Mucosa of descending colon (tissue), 3 donors: ENCODE measurements at regions not wholly inside any gene's neighbourhood (a gene's known extent, or its start where the extent isn't known, plus 50 kb on each side); places are given as distances from the start of the nearest gene placed in this dataset.

Experiments used
- ATAC-seq: fragments of 200-7000 bp; cut with Tn5 transposase; one replicate; pipeline ENCODE4 v1.9.1; 2020; ENCODE audit warnings: mild to moderate bottlenecking, moderate library complexity
- DNase-seq, 3 donors: peaks; one replicate each; pipeline ENCODE4 v3.0.0-alpha.2; 2020
- H3K36me3 ChIP-seq: fragments of 200-600 bp; one replicate; pipeline ENCODE4 v1.8.0; 2021; ENCODE audit warnings: low read depth, mild to moderate bottlenecking
- H3K4me1 ChIP-seq: fragments of 200-600 bp; one replicate; pipeline ENCODE4 v1.8.0; 2021; ENCODE audit warnings: low read depth, mild to moderate bottlenecking
- H3K4me3 ChIP-seq: fragments of 200-600 bp; one replicate; pipeline ENCODE4 v1.8.0; 2021; ENCODE audit warnings: mild to moderate bottlenecking
- H3K9me3 ChIP-seq: fragments of 200-600 bp; one replicate; pipeline ENCODE4 v1.8.0; 2021; ENCODE audit warnings: mild to moderate bottlenecking
- CTCF ChIP-seq: fragments of 200-600 bp; IDR thresholded peaks from one replicate; pipeline ENCODE4 v1.8.0; 2022; ENCODE audit warnings: antibody characterized with exemption, mild to moderate bottlenecking
- intact Hi-C, 2 donors: fragments of 100-400 bp; cut with DNase I in 1 of 2; cut with micrococcal nuclease in 1 of 2; formaldehyde crosslinking; loops; one replicate each; pipeline versions ENCODE4 v1.11.0 to v1.11.1; 2022; cut with DNase I, micrococcal nuclease
- donor health status: DM: no; HTN: no; CAD: no; lungs with moderate emphysema.
- donor health status: DM: no; HTN: no; CAD: no.
- donor health status: DM: no; HTN: yes; CAD: no.

GRCh38 chr1:116313776-116314175, 59.3 kb upstream of the ATP1A1 start:
- H3K4me1 ChIP-seq: peaks cover 11% of the 10 kb centered on the region
- DNase-seq: no peak
- intact Hi-C loops: no loop called here

DNA sequence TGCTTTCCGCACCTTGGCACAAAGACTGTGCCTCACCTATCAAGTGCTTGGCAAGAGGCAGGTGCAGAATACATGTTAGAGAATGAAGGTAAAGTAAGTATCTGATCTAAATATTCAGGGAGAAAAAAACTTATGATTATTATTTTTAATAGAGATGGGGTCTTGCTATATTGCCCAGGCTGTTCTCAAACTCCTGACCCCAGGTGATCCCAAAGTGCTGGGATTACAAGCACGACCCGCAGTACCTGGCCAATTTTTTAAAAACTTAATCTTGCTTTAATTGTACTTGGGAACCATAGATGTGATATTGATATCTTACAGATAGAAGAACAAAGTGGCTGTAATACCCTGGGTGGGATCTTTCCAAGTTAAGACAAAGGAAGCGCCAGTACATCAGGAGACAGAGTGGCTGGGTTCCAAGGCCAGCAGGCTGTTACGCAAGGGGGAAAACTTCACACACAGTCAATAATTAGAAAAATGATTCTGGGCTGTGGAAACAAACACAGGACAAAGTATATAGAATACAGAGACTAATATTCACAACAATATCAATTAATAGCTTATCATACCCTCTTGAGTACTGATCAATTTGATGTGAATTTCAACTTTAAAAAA, 58.6 kb upstream of the ATP1A1 start:
- no peak for DNase-seq
- no peak for ATAC-seq
- H3K9me3 ChIP-seq: no peaks in the 10 kb centered on the region
- TF ChIP-seq CTCF: no peak
- no peaks in the 10 kb centered on the region for H3K36me3 ChIP-seq
- H3K4me1 ChIP-seq: peaks cover 11% of the 10 kb centered on the region
- intact Hi-C loops: no loop called here
- no peak overlapping the region for H3K4me3 ChIP-seq

More at GRCh38 chr1:116313776-116314175, 59.3 kb upstream of the ATP1A1 start:
- Histone ChIP-seq H3K36me3 (no peaks in the 10 kb centered on the region), H3K4me3 (no peak overlapping the region), H3K9me3 (no peaks in the 10 kb centered on the region)
- no peak for ATAC-seq
- TF ChIP-seq CTCF: no peak

DNA sequence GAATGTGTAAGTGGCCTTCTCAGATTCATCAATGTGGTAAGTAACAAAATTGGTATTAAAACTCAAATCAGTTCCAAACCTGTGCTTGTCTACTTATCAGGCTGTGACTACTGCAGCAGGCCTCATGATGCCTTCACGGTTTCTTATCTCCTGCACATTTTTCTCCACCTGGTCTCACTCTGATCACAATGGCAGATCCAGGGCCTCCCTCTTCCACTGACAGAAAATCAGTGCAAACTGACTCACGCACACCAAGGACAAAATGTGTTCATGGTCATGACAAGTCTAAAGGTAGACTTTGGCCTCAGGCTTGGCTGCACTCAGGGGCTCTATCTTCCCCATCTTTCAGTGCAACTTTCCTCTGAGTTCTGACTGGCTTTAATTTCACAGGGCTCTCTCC, 56.7 kb upstream of the ATP1A1 start:
- no peaks in the 10 kb centered on the region for H3K36me3 ChIP-seq
- H3K9me3 ChIP-seq: no peaks in the 10 kb centered on the region
- no peak for DNase-seq
- H3K4me3 ChIP-seq: no peak overlapping the region
- TF ChIP-seq CTCF: no peak
- intact Hi-C loops: no loop called here
- peaks cover 12% of the 10 kb centered on the region for H3K4me1 ChIP-seq
- peak; percentile 35 for ATAC-seq

GRCh38 chr1:116318897-116319296, 54.1 kb upstream of the ATP1A1 start:
- ATAC-seq: peak; percentile 17
- Histone ChIP-seq H3K4me3 (no peak overlapping the region), H3K9me3 (no peaks in the 10 kb centered on the region), H3K36me3 (no peaks in the 10 kb centered on the region), H3K4me1 (peaks cover 20% of the 10 kb centered on the region)
- no peak for DNase-seq
- no peak for TF ChIP-seq CTCF
- intact Hi-C loops: no loop called here

GRCh38 chr1:116320874-116321273, 52.2 kb upstream of the ATP1A1 start:
- no peak overlapping the region for H3K4me3 ChIP-seq
- DNase-seq (no peak), ATAC-seq (no peak)
- no peaks in the 10 kb centered on the region for H3K36me3 ChIP-seq
- intact Hi-C loops: loop anchor here in 1 of 2 donors (5.0 kb wide), 1 partner anchor 161 kb away; no protein-coding TSS in a partner anchor
- no peaks in the 10 kb centered on the region for H3K9me3 ChIP-seq
- no peak for TF ChIP-seq CTCF
- H3K4me1 ChIP-seq: peaks cover 39% of the 10 kb centered on the region
